HG03159 (cell line): ENCODE measurements at regions not wholly inside any gene's neighbourhood (a gene's known extent, or its start where the extent isn't known, plus 50 kb on each side); places are given as distances from the start of the nearest gene placed in this dataset.
"Not testable (repeated sequence)": the region's sequence is repeated elsewhere in the genome, so short reads cannot be mapped to it uniquely, and the experiment has no call there.

ENCODE experiments used
- ATAC-seq: cut with Tn5 transposase; IDR thresholded peaks from one replicate; pipeline ENCODE4 v1.9.1; 2021; ENCODE audit warnings: mild to moderate bottlenecking, moderate library complexity; ENCODE audit not compliant: unreplicated experiment

- ATAC-seq = no peak
These were observed 427.1 kb downstream of the RPS29 start for GRCh38 chr14:49159081-49159480.

- ATAC-seq = no peak
These were observed 446.6 kb downstream of the RPS29 start for GRCh38 chr14:49139593-49139992.

- ATAC-seq = no peak
These were observed 451.2 kb downstream of the RPS29 start for GRCh38 chr14:49134940-49135339.

DNA sequence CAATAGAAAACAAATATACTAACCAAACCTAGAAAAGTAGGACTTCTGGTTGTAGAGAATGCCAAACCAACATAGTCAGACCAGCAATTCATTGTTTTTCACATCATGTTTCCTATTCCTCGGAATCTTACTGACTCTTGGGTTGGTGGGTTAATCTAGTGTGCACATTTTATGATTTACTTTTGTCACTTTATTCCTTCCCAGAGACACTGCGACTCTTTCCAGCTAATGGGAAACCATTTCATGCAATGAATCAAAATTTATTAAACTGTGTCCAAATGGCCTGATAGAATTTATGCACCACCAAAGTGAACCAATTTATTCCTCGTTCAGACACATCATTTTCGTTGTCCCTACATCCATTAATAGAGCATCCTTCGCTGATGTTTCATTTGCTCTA is 464.9 kb downstream of the RPS29 start:
- no peak for ATAC-seq

- no peak for ATAC-seq
These were observed 471.9 kb downstream of the RPS29 start for GRCh38 chr14:49114161-49114893.

DNA sequence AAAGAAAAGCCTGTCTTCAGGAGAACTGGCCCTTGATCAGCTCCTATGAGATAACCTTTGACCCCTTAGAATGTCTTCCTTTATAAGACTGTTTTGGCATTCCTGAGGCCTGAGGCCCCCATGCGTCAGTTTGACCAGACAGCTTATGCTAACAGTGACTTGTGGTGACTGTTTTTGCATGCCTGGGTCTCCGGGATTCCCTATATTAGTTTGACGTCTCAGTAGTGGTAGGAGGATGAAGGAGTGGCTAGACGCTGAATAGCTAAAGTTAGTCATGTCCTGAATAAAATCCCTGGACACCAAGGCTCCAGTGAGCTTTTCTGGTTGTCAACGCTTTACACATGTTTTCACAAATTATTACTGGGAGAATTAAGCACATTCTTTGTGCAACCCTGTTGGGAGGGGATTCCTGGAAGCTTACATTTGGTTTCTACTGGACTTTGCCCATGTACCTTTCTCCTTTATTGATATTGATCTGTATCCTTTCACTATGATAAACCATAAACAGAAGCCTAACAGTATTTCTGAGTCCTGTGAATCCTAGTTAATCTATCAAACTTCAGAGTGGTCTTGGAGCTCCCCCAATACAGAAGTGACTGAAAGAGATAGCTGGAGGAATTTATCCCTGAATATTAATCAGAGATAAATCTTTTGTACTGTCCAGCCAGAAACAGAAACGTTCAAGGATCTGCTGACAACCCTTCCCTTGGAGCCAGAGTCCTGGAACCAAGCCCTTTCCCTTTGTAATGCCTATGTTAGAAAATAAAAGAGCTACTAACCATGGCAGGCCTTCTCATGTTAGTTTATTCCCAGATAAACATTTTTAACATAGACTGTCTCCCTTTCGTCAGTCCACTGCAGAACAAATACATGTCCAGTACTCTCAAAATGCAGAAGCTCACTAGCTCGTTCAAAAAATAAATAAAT is 479.2 kb downstream of the RPS29 start:
- no peak for ATAC-seq

DNA sequence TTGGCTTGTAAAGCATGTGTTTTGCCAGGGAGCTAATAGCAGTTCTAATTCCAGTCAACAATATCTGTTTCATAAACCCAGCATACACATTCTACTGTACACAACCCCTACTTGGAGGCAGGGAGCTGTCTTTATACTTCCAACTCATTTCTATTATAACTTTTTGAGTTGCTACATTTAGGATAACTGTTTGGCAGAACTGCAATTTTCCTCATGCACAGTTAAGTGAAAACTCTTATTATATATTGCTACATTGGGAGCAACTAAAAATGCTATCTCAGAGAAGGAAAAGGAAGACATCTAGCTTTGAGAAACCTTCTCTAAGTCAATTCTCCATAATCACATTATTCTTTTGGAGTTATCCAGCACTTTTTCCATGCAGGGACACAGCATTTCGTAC is 480.2 kb downstream of the RPS29 start:
- ATAC-seq = no peak

- ATAC-seq = no peak
These were observed 480.7 kb downstream of the RPS29 start for GRCh38 chr14:49105512-49105911.

- ATAC-seq = no peak
These were observed 493.8 kb downstream of the RPS29 start for GRCh38 chr14:49092345-49092744.

DNA sequence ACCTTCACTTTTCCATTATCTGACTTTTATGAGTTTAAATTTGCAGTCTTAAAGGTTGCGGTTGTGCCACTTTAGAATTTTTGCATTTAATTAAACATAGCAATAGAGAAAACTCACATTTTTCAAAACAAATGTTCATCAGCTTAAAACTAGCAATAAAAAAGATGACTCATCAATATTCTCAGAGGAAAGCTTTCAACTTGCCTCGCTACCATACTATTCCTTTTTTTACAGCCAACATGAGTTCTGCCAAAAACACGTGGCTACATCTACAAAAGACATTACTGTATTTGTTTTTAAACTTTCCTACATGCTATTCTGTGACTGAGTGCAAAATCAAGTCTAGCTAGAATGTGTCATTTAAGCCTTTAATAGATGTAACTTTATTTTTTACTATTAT is 497.1 kb downstream of the RPS29 start:
- ATAC-seq = no peak

GRCh38 chr14:49073292-49073691 is 512.9 kb downstream of the RPS29 start:
- ATAC-seq = not testable (repeated sequence)

DNA sequence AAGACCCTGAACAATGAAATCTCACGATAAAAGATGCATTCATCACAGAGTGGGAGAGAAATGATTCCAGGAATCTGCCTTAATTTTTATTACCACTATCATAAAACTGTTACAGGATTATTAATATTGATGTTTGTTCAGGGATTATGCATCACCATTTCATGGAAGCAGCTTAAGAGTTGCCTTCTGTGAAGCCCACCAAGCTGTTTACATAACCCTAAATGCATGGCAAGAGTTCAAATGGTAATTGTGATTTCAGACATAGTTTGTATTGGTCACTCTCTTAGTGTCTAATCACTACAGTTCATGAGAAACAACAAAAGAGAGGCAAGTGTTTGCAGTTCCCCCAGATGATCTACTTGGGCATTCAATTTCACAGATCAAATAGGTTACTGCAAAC is 527.7 kb downstream of the RPS29 start:
- no peak for ATAC-seq

DNA sequence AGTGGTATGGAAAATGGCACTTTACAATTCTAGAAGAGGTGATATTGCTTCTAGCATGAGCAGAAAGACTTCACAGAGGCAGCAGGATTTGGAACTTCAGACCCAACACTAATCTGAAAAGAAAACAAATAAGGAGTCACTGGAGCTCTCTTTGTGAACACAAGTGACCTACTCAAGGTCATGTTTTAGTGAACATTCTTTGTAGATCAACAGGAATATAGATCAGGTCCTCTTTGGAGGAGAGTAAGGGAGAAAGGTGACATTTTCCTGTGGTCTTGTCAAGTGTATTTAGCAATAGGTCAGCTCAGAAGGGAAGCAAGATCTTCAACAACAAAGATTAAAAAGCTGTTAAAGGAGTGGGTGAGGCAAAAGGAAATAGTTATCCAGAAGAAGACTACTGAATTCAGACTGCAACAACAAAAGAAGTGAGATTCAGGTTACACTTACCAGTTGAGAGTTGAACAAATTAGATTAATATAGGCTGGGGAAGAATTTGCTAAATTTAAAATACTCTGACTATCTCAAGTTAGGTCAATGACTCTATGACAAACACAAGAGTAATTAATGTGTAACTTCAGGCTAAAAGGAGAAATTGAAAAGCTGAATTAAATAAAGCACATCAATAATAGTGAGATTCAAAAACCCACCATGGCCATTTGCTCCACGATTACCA is 528.2 kb downstream of the RPS29 start:
- ATAC-seq = no peak

GRCh38 chr14:49056021-49056420 is 530.2 kb downstream of the RPS29 start:
- no peak for ATAC-seq

DNA sequence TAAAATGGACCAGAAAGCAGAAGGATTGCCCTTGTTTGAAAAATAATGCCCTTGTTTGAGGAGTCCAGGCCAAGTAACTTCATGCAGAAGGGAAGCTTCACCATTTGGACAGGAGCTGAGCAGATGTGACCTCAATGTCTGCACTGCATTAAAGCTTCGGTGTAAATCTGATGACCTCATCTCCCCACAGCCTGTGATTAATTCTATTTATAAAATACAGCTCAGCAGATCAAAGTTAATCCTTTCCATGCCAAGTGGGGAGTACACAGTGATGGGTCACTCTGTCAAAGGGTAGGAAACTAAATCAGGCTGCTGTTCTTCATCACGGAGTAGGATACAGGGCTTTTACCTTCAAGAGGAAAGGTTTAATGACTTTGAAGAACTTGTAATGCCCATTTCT is 533.7 kb downstream of the RPS29 start:
- no peak for ATAC-seq

- no peak for ATAC-seq
These were observed 534.7 kb downstream of the RPS29 start for GRCh38 chr14:49051328-49052060.

- ATAC-seq = no peak
These were observed 535.4 kb downstream of the RPS29 start for GRCh38 chr14:49050822-49051221.

- no peak for ATAC-seq
These were observed 536.5 kb downstream of the RPS29 start for GRCh38 chr14:49049711-49050110.

DNA sequence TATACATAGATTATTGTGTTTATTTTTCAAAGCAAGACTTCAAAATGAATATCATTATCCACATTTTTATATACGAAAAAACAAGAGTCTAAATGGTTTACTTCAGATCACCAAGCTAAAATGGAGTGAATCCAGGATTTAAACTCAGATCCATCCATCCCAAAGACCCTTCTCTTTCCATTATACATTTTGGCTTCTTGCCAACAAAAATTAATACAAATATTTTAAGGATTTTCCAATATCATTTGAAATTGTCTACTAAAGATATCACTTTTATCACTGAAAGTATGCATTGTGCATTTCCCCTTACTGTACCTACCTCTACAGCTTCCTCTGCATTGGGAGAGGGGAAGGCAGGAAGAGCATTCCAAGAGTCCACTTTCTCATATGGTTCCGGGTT is 541.2 kb downstream of the RPS29 start:
- no peak for ATAC-seq

GRCh38 chr14:49036984-49037516 is 549.1 kb downstream of the RPS29 start:
- no peak for ATAC-seq

GRCh38 chr14:49036266-49036665 is 549.9 kb downstream of the RPS29 start:
- ATAC-seq = no peak
